Astrocyte (in vitro differentiated cells and primary cell): ENCODE measurements at regions not wholly inside any gene's neighbourhood (a gene's known extent, or its start where the extent isn't known, plus 50 kb on each side); places are given as distances from the start of the nearest gene placed in this dataset.

Experiments used
- DNase-seq: peaks from one replicate; pipeline ENCODE4 v3.0.0-alpha.2; 2010; ENCODE audit warnings: low read depth
- FAIRE-seq: peaks from 2 replicates; lab custom pipeline; 2011; peaks lifted over from hg19 to GRCh38; lab: Jason Lieb, UNC
- H2AFZ ChIP-seq: 2 replicates; pipeline ENCODE4 v1.6.0; 2012; ENCODE audit warnings: low read depth, low read length, inconsistent platforms
- H3K27ac ChIP-seq: 2 replicates; pipeline ENCODE4 v1.5.1; 2011; ENCODE audit warnings: low read depth, low read length, inconsistent platforms
- H3K27me3 ChIP-seq: 2 replicates; pipeline ENCODE4 v1.6.0; 2011; ENCODE audit warnings: low read length, inconsistent platforms; ENCODE audit not compliant: insufficient read depth
- H3K36me3 ChIP-seq: 2 replicates; pipeline ENCODE4 v1.5.1; 2011; ENCODE audit warnings: low read length, inconsistent platforms; ENCODE audit not compliant: insufficient read depth
- H3K4me1 ChIP-seq: 2 replicates; pipeline ENCODE4 v1.5.1; 2011; ENCODE audit warnings: low read length, inconsistent platforms; ENCODE audit not compliant: insufficient read depth
- H3K4me2 ChIP-seq: 2 replicates; pipeline ENCODE4 v1.6.0; 2012; ENCODE audit warnings: low read length, inconsistent platforms
- H3K4me3 ChIP-seq: 2 replicates; pipeline ENCODE4 v1.5.1; 2011; ENCODE audit warnings: low read depth, mild to moderate bottlenecking, low read length, inconsistent platforms; ENCODE audit not compliant: insufficient read depth
- H3K79me2 ChIP-seq: 2 replicates; pipeline ENCODE4 v1.6.0; 2012; ENCODE audit warnings: mild to moderate bottlenecking, low read length, inconsistent platforms; ENCODE audit not compliant: insufficient read depth
- H3K9ac ChIP-seq: 2 replicates; pipeline ENCODE4 v1.6.0; 2012; ENCODE audit warnings: mild to moderate bottlenecking, low read length, inconsistent platforms
- H3K9me3 ChIP-seq: 2 replicates; pipeline ENCODE4 v1.5.1; 2012; ENCODE audit warnings: low read depth, mild to moderate bottlenecking, low read length, inconsistent platforms; ENCODE audit not compliant: insufficient read depth
- H4K20me1 ChIP-seq: 2 replicates; pipeline ENCODE4 v1.6.0; 2012; ENCODE audit warnings: low read length, inconsistent platforms; ENCODE audit not compliant: insufficient read depth
- H3K27ac Mint-ChIP-seq: one replicate; pipeline ENCODE4 v1.8.0; 2021; ENCODE audit warnings: mild to moderate bottlenecking, mixed read lengths; ENCODE audit not compliant: unreplicated experiment
- H3K27me3 Mint-ChIP-seq: one replicate; pipeline ENCODE4 v1.8.0; 2021; ENCODE audit warnings: low read depth, mixed read lengths; ENCODE audit not compliant: unreplicated experiment
- H3K36me3 Mint-ChIP-seq: one replicate; pipeline ENCODE4 v1.8.0; 2021; ENCODE audit warnings: low read depth, mixed read lengths; ENCODE audit not compliant: unreplicated experiment
- H3K4me1 Mint-ChIP-seq: one replicate; pipeline ENCODE4 v1.8.0; 2021; ENCODE audit warnings: low read depth, mixed read lengths; ENCODE audit not compliant: unreplicated experiment
- H3K4me3 Mint-ChIP-seq: one replicate; pipeline ENCODE4 v1.8.0; 2021; ENCODE audit warnings: mild to moderate bottlenecking, moderate library complexity, mixed read lengths; ENCODE audit not compliant: unreplicated experiment
- H3K9me3 Mint-ChIP-seq: one replicate; pipeline ENCODE4 v1.8.0; 2021; ENCODE audit warnings: mild to moderate bottlenecking, mixed read lengths; ENCODE audit not compliant: unreplicated experiment
- CTCF ChIP-seq: IDR thresholded peaks from 2 replicates; pipeline ENCODE4 v1.5.1; 2011; ENCODE audit warnings: low read depth, mild to moderate bottlenecking, inconsistent platforms, low read length, moderate library complexity; ENCODE audit not compliant: insufficient read depth
- EZH2 ChIP-seq: IDR thresholded peaks from 2 replicates; pipeline ENCODE4 v1.6.1; 2012; ENCODE audit warnings: mild to moderate bottlenecking, low read length, inconsistent platforms; ENCODE audit not compliant: insufficient read depth

DNA sequence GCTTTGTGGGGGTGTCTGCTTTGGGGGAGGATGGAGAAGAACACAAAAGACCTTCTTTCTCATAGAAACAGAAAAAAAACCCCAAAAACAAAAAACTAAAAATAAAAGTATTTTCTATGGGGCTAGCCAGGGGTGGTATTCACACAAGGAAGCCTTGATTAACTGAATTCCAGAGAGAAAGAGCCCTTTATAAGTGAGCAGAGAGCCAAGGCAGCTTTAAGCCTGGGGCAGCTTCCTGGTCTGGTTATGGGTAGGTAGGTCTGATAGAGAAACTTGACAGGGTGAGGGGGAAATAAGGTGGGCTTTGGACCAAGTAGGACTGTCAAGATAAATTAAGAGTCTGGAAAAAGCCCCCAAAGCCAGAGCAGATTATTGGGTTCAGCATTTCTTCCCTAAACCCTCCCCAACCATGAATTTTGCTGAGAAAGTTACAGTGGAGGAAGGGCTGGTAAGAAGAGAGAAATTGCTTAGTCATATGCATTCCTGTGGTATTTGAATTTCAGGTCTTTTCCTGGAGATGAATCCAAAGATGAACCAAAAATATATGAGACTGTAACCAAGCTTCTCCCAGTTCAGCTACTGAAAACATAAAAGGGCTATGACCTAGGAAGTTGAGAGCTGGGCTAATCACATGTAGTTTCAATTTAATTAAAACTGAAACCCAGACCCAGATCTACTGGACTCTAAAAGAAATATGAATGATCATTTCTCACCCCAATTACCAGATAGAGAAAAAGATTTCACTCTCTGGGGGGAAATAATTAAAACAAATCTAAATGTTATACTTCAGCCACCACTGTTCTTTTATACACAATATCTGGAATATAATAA, 144.8 kb downstream of the TBC1D30 start:
- Histone ChIP-seq H4K20me1 (no peaks in the 10 kb centered on the region), H3K4me3 (no peak overlapping the region), H3K4me1 (peaks cover 5% of the 10 kb centered on the region), H3K9ac (peak overlapping the region; percentile 19), H2AFZ (peak overlapping the region; percentile 43), H3K27ac (peak overlapping the region; percentile 13), H3K36me3 (no peaks in the 10 kb centered on the region), H3K4me2 (peak overlapping the region; percentile 76), H3K79me2 (no peaks in the 10 kb centered on the region), H3K9me3 (peaks cover 3% of the 10 kb centered on the region), H3K27me3 (no peaks in the 10 kb centered on the region)
- peak overlapping the region; percentile 95 for H3K27ac Mint-ChIP-seq
- TF ChIP-seq EZH2, result no peak
- peaks cover 6% of the 10 kb centered on the region for H3K9me3 Mint-ChIP-seq
- peak; percentile 26 for FAIRE-seq
- peak overlapping the region; percentile 71 for H3K4me3 Mint-ChIP-seq
- H3K4me1 Mint-ChIP-seq, result peaks cover 11% of the 10 kb centered on the region
- no peaks in the 10 kb centered on the region for H3K27me3 Mint-ChIP-seq
- H3K36me3 Mint-ChIP-seq, result no peaks in the 10 kb centered on the region
- DNase-seq, result no peak

GRCh38 chr12:64976131-64976530, 145.0 kb downstream of the WIF1 start:
- DNase-seq, result no peak
- peaks cover 8% of the 10 kb centered on the region for H3K9me3 Mint-ChIP-seq
- no peak for FAIRE-seq

DNA sequence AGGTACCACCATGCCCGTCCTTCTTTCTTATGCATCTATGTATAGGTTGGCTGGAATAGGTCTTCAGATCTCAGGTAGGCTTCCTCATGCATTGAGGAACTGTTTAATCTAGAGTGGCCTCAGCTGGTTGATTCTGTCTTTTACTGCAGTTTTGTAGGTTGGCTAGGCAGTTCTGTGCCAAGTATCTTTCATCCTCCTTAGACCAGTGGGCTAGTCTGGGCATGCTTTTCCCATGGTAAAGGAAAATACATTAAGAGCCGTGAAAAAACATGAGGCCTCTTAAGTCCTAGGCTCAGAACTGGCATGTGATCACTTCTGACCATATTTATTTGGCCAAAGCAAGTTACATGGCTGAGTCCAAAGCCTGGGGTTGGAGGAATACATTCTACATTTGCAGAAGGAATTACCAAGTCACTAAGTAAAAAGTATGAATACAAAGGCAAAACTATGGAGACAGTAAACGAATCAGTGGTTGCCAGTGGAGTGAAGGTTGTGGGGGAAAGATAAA, 137.3 kb downstream of the WIF1 start:
- FAIRE-seq, result no peak
- no peaks in the 10 kb centered on the region for H3K36me3 Mint-ChIP-seq

More at GRCh38 chr12:64976131-64976530, 145.0 kb downstream of the WIF1 start:
- Histone ChIP-seq H3K9me3 (no peaks in the 10 kb centered on the region), H3K79me2 (no peaks in the 10 kb centered on the region), H3K4me1 (no peaks in the 10 kb centered on the region), H3K4me3 (no peak overlapping the region), H2AFZ (no peak overlapping the region), H4K20me1 (no peaks in the 10 kb centered on the region), H3K4me2 (no peak overlapping the region), H3K27ac (no peak overlapping the region), H3K9ac (no peak overlapping the region), H3K27me3 (peaks cover 8% of the 10 kb centered on the region), H3K36me3 (no peaks in the 10 kb centered on the region)
- H3K36me3 Mint-ChIP-seq, result no peaks in the 10 kb centered on the region
- H3K4me3 Mint-ChIP-seq, result no peak overlapping the region
- TF ChIP-seq EZH2 (no peak), CTCF (no peak)
- peak overlapping the region; percentile 14 for H3K27ac Mint-ChIP-seq
- peaks cover 1% of the 10 kb centered on the region for H3K27me3 Mint-ChIP-seq
- H3K4me1 Mint-ChIP-seq, result peaks cover 12% of the 10 kb centered on the region

More for the DNA sequence above, 137.3 kb downstream of the WIF1 start:
- DNase-seq, result no peak
- peaks cover 8% of the 10 kb centered on the region for H3K9me3 Mint-ChIP-seq
- no peak overlapping the region for H3K4me2 ChIP-seq
- H3K27me3 Mint-ChIP-seq, result peaks cover 1% of the 10 kb centered on the region
- H3K4me1 ChIP-seq, result no peaks in the 10 kb centered on the region
- no peak overlapping the region for H3K27ac Mint-ChIP-seq
- TF ChIP-seq EZH2 (no peak), CTCF (no peak)
- H3K9me3 ChIP-seq, result no peaks in the 10 kb centered on the region
- H4K20me1 ChIP-seq, result no peaks in the 10 kb centered on the region
- no peak overlapping the region for H2AFZ ChIP-seq
- H3K4me1 Mint-ChIP-seq, result no peaks in the 10 kb centered on the region
- peaks cover 2% of the 10 kb centered on the region for H3K27me3 ChIP-seq
- H3K27ac ChIP-seq, result no peak overlapping the region
- no peak overlapping the region for H3K4me3 ChIP-seq
- no peak overlapping the region for H3K4me3 Mint-ChIP-seq
- H3K9ac ChIP-seq, result no peak overlapping the region
- H3K36me3 ChIP-seq, result no peaks in the 10 kb centered on the region
- no peaks in the 10 kb centered on the region for H3K79me2 ChIP-seq
